MM.1S (cell line): ENCODE measurements at regions not wholly inside any gene's neighbourhood (a gene's known extent, or its start where the extent isn't known, plus 50 kb on each side); places are given as distances from the start of the nearest gene placed in this dataset.

ENCODE experiments used
- DNase-seq: peaks from one replicate; pipeline ENCODE4 v3.0.0-alpha.2; 2015
- H2AFZ ChIP-seq: fragments of 300-600 bp; sonication (generic); 2 replicates; pipeline ENCODE4 v1.6.0; 2016; ENCODE audit warnings: antibody characterized with exemption, low read length
- H3F3A ChIP-seq: fragments of 300-600 bp; sonication (generic); 2 replicates; pipeline ENCODE4 v1.6.1; 2016; ENCODE audit warnings: mild to moderate bottlenecking, antibody characterized with exemption, low read length, moderate library complexity, mixed read lengths; ENCODE audit not compliant: insufficient read depth
- H3K27ac ChIP-seq: fragments of 300-600 bp; sonication (generic); 2 replicates; pipeline ENCODE4 v1.5.1; 2016; ENCODE audit warnings: mild to moderate bottlenecking, low read length
- H3K27me3 ChIP-seq: fragments of 300-600 bp; sonication (generic); replicated peaks from 2 replicates; pipeline ENCODE4 v1.6.0; 2016; ENCODE audit warnings: low read length; ENCODE audit not compliant: insufficient read depth
- H3K36me3 ChIP-seq: fragments of 300-600 bp; sonication (generic); replicated peaks from 2 replicates; pipeline ENCODE4 v1.6.1; 2016; ENCODE audit warnings: mild to moderate bottlenecking, low read length, mixed read lengths; ENCODE audit not compliant: insufficient read depth
- H3K4me1 ChIP-seq: fragments of 300-600 bp; sonication (generic); 2 replicates; pipeline ENCODE4 v1.6.1; 2016; ENCODE audit warnings: low read length, mixed read lengths
- H3K4me2 ChIP-seq: fragments of 300-600 bp; sonication (generic); 2 replicates; pipeline ENCODE4 v1.6.0; 2016; ENCODE audit warnings: low read depth, low read length
- H3K4me3 ChIP-seq: fragments of 300-600 bp; sonication (generic); 2 replicates; pipeline ENCODE4 v1.5.1; 2016; ENCODE audit warnings: low read length, mixed read lengths
- H3K79me2 ChIP-seq: fragments of 300-600 bp; sonication (generic); 2 replicates; pipeline ENCODE4 v1.6.1; 2016; ENCODE audit warnings: mixed run types, low read length, mixed read lengths
- H3K9ac ChIP-seq: fragments of 300-600 bp; sonication (generic); 2 replicates; pipeline ENCODE4 v1.6.1; 2016; ENCODE audit warnings: low read length, mixed read lengths
- H3K9me2 ChIP-seq: fragments of 300-600 bp; sonication (generic); replicated peaks from 2 replicates; pipeline ENCODE4 v1.6.1; 2016; ENCODE audit warnings: mild to moderate bottlenecking, low read length, mixed read lengths; ENCODE audit not compliant: insufficient read depth
- H3K9me3 ChIP-seq: fragments of 300-600 bp; sonication (generic); replicated peaks from 2 replicates; pipeline ENCODE4 v1.6.1; 2016; ENCODE audit warnings: mild to moderate bottlenecking, low read length, mixed read lengths; ENCODE audit not compliant: insufficient read depth
- H4K20me1 ChIP-seq: fragments of 300-600 bp; sonication (generic); 2 replicates; pipeline ENCODE4 v1.6.1; 2016; ENCODE audit warnings: mild to moderate bottlenecking, low read length, moderate library complexity, mixed read lengths; ENCODE audit not compliant: insufficient read depth
- CTCF ChIP-seq: fragments of 300-600 bp; sonication (generic); IDR thresholded peaks from 2 replicates; pipeline ENCODE4 v1.5.1; 2016; ENCODE audit warnings: antibody characterized with exemption, low read length, mixed read lengths
- EZH2 ChIP-seq: fragments of 300-600 bp; sonication (generic); optimal IDR thresholded peaks from 2 replicates; pipeline ENCODE3; 2017; ENCODE audit warnings: low read depth, mild to moderate bottlenecking, antibody characterized with exemption, low read length, mixed read lengths
- EZH2phosphoT487 ChIP-seq: fragments of 300-600 bp; sonication (generic); IDR thresholded peaks from 2 replicates; pipeline ENCODE4 v1.6.1; 2018; ENCODE audit warnings: antibody characterized with exemption, low read length

- Histone ChIP-seq H4K20me1 (no peaks in the 10 kb centered on the region), H3K36me3 (no peaks in the 10 kb centered on the region), H3F3A (no peaks in the 10 kb centered on the region), H3K27ac (no peak overlapping the region), H3K9ac (no peak overlapping the region), H3K4me2 (no peak overlapping the region), H3K4me1 (no peaks in the 10 kb centered on the region), H2AFZ (no peak overlapping the region), H3K9me2 (no peaks in the 10 kb centered on the region), H3K4me3 (no peak overlapping the region), H3K79me2 (no peaks in the 10 kb centered on the region), H3K9me3 (no peaks in the 10 kb centered on the region), H3K27me3 (no peaks in the 10 kb centered on the region)
- TF ChIP-seq EZH2phosphoT487: no peak
- no peak for TF ChIP-seq CTCF
- no peak for TF ChIP-seq EZH2
- DNase-seq: no peak
Observed at GRCh38 chr2:215779912-215780311, 233.4 kb downstream of the MREG start.

GRCh38 chr2:215777465-215778044, 235.8 kb downstream of the MREG start:
- H2AFZ ChIP-seq: no peak overlapping the region
- no peak overlapping the region for H3K9ac ChIP-seq
- H3K27me3 ChIP-seq: no peaks in the 10 kb centered on the region
- no peaks in the 10 kb centered on the region for H4K20me1 ChIP-seq
- no peak overlapping the region for H3K27ac ChIP-seq
- no peak for TF ChIP-seq EZH2phosphoT487
- no peak for TF ChIP-seq CTCF
- no peak for TF ChIP-seq EZH2
- H3F3A ChIP-seq: no peaks in the 10 kb centered on the region
- no peaks in the 10 kb centered on the region for H3K4me1 ChIP-seq
- H3K36me3 ChIP-seq: no peaks in the 10 kb centered on the region
- no peak overlapping the region for H3K4me2 ChIP-seq
- no peaks in the 10 kb centered on the region for H3K9me2 ChIP-seq
- no peak overlapping the region for H3K4me3 ChIP-seq
- H3K79me2 ChIP-seq: no peaks in the 10 kb centered on the region
- no peak for DNase-seq
- no peaks in the 10 kb centered on the region for H3K9me3 ChIP-seq

DNA sequence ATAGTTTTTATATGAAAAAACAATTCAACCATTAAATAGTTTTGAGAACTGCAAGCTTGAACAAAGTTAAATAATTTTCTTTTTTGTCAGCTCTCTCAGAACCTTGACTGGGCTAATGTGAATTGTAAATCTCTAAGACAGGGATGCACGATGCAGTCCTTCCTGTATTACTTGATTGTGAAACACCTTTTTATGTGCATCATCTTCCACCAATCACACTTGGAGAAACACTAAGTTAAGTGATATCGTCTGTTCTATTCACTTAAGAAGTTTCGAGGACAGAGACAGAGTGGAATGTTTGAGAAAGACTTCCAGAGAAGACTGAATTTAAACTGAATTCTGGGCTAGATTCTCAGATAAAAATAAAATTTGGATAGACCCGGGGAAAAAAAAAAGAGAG, 238.2 kb downstream of the MREG start:
- Histone ChIP-seq H3F3A (no peaks in the 10 kb centered on the region), H3K4me2 (no peak overlapping the region), H3K9me2 (no peaks in the 10 kb centered on the region), H3K4me3 (no peak overlapping the region), H2AFZ (no peak overlapping the region), H3K9ac (no peak overlapping the region), H3K27me3 (no peaks in the 10 kb centered on the region), H3K9me3 (no peaks in the 10 kb centered on the region), H4K20me1 (no peaks in the 10 kb centered on the region), H3K4me1 (no peaks in the 10 kb centered on the region), H3K79me2 (no peaks in the 10 kb centered on the region), H3K36me3 (no peaks in the 10 kb centered on the region), H3K27ac (no peak overlapping the region)
- DNase-seq: no peak
- TF ChIP-seq EZH2phosphoT487 (no peak), EZH2 (no peak), CTCF (no peak)
